Tongue (tissue), 1 donor: ENCODE measurements at regions not wholly inside any gene's neighbourhood (a gene's known extent, or its start where the extent isn't known, plus 50 kb on each side); places are given as distances from the start of the nearest gene placed in this dataset.
A peak's percentile ranks its signal among the peaks of the same experiment; 100 is the strongest.
"Not testable (repeated sequence)": the region's sequence is repeated elsewhere in the genome, so short reads cannot be mapped to it uniquely, and the experiment has no call there.

Experiments used
- DNase-seq: peaks from one replicate; pipeline ENCODE4 v3.0.0-alpha.2; 2015

DNA sequence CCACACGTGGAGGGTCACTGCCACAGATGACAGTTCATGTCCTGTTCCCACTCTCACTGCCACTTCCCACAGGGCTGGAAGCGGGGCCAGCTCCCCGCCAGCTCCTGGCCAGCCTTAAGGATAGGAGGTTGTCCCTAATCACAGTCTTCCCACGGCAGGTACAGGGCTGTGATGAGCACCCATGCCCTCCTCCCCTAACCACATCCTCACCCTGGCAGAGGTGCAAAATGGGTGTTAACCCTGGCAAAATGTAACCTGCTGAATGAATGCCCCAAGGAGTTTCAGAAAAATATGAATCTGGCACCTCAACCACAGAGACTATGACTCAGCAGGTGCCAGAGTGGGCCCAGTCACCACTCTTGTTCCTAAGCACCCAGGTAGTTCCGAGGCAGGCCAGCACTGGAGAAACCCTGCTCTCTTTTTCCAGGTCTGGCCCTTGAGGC, 185.1 kb upstream of the TPM1 start:
- DNase-seq, result no peak

DNA sequence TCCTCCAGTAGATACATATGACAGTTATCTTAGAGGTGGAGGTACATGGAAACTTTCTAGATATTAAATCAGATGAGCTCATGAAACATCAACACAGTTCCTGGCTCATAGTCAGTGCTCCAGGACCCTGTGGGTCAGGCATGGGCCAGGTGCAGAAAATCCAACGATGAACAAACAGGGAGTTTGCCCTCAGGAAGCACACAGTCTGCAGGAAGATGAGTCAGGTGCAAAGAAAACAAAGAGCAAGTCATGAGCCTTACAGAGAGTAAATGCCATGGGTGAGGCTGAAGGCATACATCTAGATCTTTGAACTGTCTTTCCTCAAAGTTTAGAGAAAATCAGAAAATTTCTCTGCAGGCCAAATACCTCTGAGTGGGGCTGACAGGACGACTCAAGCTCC, 184.2 kb upstream of the TPM1 start:
- no peak for DNase-seq

DNA sequence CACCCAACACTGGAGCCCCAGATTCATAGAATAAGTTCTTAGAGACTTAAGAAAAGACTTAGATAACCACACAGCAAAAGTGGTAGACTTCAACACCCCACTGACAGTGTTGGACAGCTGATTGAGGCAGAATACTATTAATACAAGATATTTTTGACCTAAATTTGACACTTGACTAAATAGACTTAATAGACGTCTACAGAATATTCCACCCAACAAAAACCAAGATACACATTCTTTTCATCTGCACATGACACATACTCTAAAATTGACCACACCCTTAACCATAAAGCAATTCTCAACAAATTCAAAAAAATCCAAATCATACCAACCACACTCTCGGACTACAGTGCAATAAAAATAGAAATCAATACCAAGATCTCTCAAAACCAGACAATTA, 179.8 kb upstream of the TPM1 start:
- no peak for DNase-seq

DNA sequence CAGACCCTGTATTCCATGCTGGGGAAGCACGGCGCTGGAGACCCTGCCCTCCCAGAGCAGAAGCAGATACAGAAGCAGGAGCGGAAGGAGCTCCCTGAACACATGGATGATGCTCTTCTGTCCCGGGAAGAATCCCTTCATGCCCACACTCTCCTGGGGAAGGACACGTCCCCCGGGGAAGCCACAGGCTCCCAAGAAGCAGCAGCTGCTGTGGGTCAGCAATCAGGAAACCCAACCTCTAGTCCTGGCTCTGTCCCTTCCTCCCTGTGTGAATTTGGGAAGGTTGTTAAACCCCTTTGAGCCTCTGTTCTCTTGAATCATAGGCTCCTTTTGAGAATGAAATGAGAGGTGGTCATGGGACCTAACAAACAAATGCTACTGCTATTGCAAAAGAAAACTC, 176.2 kb upstream of the TPM1 start:
- no peak for DNase-seq

DNA sequence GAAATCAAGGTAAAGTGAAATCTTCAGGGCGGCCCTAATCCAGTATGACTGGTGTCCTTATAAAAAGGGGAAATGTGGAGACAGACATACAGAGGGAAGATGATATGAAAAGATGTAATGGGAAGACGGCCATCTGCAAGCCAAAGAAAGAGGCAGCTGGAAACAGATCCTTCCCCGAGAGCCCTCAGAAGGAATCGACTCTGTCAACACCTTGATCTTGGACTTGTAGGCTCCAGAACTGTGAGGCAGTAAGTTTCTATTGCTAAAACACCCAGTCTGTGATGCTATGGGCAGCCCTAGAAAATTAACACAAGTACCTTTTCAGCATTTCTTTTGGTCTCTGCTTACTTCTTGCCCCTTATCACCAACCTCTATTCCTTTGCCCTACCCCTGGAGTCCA, 174.7 kb upstream of the TPM1 start:
- DNase-seq, result no peak

DNA sequence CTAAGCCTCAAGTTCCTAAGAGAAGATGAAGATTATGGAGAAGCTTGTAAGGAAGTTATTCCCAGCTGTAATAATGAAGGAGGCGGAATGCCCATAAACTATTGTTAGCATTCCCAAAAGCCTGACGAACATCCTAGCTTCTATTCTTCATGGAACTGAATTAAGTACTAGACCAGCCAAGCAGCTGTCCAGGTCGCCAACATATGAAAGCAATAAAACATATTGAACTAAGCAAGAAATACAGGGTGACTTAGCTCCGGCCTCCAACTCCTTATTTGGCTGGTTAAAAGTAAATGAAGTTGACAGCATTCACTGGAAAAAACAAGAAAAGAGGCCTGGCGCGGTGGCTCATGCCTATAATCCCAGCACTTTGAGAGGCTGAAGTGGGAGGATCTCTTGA, 174.0 kb upstream of the TPM1 start:
- DNase-seq, result peak; percentile 75

DNA sequence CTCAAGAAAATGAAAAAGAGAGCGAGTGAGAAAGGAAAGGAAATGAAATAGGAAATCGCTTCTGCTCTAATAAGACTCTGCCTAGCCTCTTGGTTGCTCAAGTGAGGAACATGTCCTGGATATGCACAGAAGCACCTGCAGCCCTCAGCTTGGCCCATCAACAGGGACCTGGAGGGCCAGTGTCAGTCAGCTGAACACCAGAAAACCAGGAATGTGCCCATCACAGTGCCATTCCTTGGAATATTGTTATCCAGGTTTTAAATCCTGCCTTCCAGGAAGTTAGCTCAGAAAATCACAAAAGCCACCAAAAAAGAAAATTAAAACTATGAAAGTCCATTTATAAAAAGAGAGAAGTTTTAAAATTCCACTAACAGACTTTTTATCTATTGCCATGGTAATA, 173.4 kb upstream of the TPM1 start:
- DNase-seq, result no peak

DNA sequence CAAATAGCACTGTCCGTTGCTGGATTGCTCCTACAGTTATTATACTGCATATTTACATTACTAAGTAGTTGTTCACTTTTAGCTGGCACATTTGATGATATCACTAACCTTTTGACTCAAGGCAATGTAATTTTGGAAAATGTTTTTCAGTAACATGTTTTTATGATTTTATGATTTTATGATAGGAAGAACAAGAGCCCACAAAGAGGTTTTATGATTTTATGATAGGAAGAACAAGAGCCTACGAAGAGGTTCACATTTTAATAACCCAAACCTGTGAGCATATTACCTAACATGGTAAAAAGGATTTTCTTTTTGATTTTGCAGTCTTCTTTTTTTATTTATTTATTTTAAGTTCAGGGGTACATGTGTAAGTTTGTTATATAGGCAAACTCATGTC, 172.3 kb upstream of the TPM1 start:
- DNase-seq, result no peak

DNA sequence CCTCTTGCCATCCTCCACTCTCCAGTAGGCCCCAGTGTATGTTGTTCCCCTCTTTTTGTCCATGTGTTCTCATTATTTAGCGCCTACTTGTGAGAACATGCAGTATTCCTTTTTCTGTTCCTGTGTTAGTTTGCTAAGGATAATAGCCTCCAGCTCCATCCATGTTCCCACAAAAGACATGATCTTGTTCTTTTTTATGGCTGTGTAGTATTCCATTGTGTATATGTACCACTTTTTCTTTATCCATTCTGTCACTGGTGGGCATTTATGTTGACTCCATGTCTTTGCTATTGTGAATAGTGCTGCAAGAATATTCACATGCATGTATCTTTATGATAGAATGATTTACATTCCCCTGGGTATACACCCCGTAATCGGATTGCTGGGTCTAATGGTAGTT, 171.8 kb upstream of the TPM1 start:
- DNase-seq, result not testable (repeated sequence)

DNA sequence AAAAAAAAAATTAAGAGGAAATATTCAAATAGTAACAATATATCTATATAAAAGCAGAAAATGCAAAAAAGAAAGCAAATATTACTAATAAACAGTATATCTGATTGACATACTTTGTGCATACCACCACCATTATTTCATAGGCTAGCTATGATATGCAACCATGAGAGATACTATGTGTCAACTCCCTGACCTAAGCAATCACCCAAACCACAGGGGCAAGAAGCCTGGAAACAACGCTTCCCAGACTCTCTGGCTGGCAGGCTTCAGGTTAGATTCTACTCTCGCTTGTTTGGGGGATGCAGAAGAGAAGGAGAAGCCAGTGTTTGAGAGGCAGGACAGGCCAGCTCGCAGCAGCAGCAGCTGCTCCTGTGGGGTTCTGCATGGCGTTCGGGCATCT, 169.3 kb upstream of the TPM1 start:
- no peak for DNase-seq

DNA sequence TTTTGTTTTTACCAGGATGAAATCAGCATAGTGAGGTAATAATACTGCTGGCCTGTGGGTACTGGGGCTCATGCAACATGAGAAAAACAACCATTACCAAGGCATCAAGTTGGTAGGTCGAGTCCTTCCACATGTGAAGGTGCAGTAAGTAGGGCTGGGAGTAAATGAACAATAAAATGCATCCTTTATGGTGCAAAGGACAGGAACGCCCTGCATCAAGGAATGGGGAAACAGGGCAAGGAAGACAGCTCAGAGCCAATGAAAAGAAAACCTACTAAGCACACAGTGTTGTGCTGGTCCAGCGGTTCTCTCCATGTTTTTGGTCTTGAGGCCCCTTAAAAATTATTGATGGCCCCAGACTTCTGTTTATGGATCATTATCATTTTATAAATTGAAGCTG, 168.5 kb upstream of the TPM1 start:
- DNase-seq, result no peak

DNA sequence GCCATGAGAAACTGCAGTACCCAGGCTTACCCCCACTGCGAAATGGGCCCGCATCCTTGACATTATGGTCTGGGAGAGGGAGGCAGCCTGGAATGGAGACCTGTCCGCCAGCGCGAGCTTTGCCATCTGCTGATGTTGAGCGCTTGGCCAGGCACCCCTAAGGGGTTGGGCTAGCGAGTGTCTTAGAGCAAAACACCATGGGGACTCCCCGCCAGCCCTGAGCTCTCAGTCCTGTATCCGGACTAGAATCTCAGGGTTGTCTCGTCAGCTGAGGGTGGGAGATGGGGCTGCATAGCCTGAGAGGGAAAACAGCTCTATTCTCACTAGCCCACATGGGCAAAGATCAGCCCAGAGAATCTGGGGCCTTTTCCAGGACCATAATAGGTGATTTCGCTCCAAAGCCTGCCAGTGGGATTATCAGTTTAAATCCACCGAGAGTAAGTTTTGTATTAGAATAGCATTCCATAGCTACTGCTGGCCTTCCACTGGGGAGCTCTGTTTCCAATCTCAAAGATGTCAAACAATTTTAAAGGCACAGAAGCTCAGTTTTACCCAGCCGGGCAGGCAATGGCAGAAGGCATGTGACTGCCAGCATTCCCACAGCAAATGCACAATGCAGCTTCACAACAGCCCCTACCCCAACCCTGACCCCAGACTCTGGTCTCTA, 167.5 kb upstream of the TPM1 start:
- DNase-seq, result no peak

DNA sequence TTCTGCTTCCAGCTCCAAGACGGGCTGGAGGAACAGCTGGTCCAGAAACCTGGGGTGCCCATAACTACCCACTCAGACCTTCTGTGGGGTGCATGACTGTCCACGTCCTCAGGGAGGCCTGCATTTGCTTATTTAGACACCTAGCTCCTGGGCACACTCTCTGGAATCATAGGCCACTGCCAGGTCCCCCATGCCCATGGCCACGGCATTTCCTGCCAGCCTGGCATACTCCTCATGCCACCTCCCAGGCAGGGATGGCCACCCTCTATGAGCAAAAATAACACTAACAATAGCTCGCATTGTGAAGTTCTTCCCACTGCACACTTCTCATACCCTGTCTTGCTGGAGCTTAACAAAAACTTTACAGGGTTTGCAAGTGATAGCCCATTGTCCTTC, 166.9 kb upstream of the TPM1 start:
- no peak for DNase-seq

DNA sequence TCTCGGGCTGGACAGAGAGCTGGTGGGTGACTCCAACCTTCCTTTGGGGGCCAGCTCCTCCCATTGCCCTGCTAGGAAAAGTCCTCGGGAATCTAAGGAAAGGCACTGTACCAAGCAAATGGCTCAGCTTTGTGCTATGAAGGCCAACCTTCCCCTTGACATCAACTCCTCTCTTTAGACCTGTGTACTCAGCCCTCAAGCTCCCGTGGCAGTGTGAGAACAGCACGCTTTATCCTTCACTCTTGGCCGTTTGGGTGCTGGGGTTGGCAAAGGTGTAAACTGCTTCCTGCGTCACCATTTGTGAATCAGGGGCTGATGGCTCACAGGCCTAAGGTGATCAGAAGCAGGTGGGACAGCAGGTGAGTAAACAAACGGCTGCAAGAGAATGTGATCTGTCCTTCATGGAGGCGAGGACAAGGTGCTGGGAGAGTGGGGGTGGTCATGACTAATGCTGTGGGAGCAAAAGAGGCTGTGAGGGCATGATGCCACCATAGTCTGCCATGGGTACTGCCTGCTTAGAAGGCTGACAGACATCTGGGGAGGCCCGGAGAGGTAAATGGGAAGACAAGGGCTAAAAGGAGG, 165.2 kb upstream of the TPM1 start:
- no peak for DNase-seq

DNA sequence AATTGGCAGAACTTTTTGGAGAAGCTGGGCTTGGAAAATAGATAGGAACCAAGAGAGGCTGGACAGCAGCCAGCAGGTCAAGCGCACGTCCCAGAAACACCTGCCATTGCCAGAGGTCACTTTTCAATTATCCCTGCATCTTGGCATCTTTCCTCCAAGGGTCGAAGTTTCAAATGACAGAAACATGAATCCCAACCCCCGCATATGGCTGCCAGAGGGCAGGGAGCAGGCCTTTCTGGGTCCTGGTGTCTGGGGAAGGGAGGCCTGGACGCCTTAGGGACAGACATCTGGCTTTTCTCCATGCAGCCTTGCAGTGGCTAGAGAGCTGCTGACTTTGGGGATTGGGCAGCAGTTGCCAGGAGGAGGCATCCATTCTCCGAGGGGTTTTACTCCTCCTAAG, 164.5 kb upstream of the TPM1 start:
- peak; percentile 21 for DNase-seq

DNA sequence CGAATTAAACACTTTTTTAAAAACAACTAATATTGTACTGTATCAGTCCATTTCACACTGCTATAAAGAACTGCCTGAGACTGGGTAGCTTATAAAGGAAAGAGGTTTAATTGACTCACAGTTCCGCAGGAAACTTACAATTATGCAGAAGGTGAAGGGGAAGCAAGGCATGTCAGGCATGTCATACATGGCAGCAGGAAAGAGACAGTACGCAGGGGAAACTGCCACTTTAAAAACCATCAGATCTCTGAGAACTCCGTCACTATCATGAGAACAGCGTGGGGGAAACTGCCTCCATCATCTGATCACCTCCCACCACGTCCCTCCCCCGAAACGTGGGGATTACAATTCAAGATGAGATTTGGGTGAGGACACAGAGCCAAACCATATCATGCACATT, 162.8 kb upstream of the TPM1 start:
- DNase-seq, result no peak

DNA sequence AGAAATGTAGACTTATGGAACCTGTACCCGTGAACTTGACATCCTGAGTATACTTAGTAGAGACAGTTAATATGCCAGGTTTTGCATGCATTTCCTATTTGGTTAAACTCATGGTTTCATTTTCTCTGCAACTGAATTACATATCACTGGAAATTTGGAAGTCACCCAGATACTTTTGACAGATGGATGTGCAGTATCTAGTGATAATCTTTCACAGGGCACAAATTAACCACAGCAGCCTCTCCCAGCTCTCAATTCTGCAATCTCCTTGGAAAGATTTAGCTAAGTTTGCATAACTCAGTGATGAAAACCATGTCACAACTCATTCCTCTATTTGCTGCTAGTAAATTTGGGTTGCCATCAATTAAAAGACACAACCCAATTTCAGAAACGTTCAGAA, 162.3 kb upstream of the TPM1 start:
- peak; percentile 35 for DNase-seq

DNA sequence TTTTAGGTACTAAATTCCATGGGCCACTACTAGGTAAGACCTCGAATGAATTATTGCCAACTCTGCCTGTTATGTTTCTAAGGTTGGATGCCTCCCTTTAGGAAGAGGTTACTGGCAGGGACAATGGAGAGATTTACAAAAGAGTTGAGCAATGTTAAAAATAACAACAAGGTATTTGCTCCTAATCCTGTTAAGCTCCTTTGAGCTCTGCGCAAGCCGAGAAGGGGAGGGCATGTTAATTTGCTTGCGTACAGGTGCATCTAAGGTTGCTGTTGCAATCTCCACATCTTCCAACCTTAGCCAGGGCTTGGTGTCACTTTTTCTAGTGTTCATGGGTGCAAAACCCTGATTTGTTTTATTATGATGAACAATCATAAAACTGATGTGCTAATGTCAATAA, 161.5 kb upstream of the TPM1 start:
- no peak for DNase-seq

DNA sequence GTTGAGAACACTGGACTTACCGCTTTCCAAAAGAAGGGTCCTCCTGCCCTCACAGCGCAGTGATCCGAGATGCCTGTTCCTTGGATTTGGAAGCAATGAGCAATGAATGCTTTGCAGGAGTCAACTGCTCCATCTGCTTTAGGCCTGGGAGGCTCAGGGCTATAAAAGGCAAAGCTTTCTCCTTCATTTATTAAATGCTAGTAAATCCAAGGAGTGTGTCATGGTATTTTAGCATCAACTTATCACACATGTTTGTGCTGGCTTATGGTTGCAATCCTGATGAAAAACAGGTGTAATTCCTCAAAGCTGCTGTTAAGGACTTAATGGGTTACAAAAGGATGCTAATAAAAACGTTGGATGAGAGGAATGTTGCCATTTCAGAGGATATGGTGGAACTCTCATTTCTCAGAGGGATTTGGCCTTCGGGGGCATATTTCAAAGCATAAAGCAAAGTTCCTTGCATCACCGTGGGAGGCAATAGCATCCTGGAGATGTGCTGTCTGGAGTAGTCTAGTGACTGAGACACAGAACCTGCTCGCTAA, 158.5 kb upstream of the TPM1 start:
- peak; percentile 44 for DNase-seq

DNA sequence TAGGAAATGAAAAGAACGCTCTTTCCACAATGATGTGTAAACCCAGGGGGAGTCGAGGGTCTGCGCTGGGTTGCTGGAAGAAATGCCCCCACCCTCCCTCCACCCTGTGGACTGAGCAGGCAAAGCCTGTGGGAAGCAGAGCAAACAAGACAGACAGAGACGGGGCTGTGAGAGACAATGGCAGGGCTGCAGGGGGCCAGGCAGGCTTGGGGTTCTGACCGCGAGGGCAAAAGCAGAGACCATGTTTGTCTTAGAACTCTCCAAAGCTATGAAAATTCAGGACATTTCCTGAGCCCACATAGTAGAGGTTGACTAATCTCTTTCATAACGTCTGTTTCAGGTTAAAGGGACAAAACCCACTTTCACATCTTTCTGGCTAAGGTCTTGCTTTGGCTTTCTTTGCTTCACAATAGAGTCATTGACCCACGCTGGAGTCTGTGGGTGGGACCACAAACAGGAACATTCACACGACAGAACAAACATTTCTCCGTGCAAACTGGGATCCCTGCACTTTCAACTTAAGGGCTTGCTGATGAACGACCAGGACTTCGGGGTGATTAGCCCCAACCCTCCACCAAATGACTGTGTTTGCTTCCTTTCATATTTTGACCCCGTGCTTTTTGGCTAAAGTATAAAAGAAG, 156.0 kb upstream of the TPM1 start:
- DNase-seq, result no peak

DNA sequence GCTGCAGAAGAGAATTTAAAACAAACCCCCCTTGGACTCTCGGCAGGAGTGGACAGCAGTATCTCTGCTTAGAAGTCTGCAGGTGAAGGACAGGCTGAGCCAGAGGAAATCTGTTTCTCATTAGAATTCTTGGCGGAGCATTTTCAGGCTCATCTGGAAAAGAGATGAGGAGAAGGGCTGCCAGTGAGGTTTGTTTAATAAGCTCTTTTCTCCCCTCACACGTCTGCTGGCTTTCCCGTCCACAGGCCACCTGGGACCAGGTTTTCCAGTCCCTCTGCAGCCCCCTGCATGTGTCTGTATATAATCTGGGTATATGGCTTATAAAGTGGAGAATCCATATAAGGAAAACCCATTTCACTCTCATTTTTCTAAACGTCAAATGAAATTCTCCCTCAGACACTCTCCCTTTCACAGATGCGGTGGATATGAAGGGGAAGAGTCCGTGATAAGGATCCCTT, 155.4 kb upstream of the TPM1 start:
- peak; percentile 88 for DNase-seq

DNA sequence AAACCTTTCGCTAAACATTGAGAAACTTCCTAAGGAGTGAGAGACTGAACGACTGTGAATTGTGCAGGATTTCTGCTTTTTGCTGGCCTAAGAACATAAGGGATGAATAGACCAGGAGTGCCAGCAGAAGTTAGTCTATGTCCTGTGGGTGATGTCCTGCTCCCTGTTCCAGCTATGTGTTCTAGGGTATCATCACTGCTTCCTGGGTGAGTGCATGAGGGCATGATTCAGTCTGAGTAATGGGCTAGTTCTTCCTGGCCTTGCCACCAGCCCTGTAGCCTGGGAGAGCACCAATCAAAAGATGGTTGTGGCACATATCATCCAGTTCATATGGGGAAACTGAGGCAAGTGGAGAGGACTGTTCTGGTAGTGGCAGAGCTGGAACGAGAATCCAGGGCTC, 153.9 kb upstream of the TPM1 start:
- no peak for DNase-seq

DNA sequence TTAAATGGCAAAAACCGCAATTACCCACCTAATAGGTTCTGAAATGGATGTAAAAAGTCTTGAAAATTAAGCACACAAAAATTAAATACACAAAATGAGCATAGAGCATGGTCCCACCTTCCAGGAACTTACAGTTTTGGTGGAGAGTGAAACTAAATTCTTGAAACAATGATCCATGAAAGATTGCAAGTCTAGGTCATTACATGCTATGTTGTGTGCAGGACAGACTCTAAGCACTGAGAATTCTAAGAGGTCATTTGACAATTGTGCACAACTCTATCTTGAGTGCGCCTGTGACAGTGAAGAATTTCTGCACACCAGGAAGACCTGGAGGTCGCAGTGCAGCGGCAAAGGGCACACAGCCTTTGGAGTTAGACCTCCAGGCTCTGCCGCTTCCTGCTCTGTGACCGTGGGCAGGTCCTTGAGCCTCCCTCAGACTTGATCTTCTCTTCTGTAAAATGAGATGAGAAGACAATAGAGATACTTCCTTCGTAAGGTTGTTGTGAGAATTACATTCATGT, 153.3 kb upstream of the TPM1 start:
- no peak for DNase-seq
